Skeletal muscle satellite cell (primary cell): ENCODE measurements at regions not wholly inside any gene's neighbourhood (a gene's known extent, or its start where the extent isn't known, plus 50 kb on each side); places are given as distances from the start of the nearest gene placed in this dataset.
"Not testable (repeated sequence)": the region's sequence is repeated elsewhere in the genome, so short reads cannot be mapped to it uniquely, and the experiment has no call there.

Source experiments
- H3K27me3 ChIP-seq: 2 replicates; pipeline ENCODE4 v1.7.0; 2013; ENCODE audit warnings: low read length; ENCODE audit not compliant: control insufficient read depth, insufficient read depth
- H3K36me3 ChIP-seq: 2 replicates; pipeline ENCODE4 v1.7.0; 2013; ENCODE audit warnings: mild to moderate bottlenecking, control low read depth, low read length; ENCODE audit not compliant: insufficient read depth
- H3K4me1 ChIP-seq: 2 replicates; pipeline ENCODE4 v1.7.0; 2013; ENCODE audit warnings: low read length; ENCODE audit not compliant: control insufficient read depth, insufficient read depth
- H3K4me2 ChIP-seq: 2 replicates; pipeline ENCODE4 v1.7.0; 2013; ENCODE audit warnings: mild to moderate bottlenecking, low read length
- H3K4me3 ChIP-seq: 2 replicates; pipeline ENCODE4 v1.7.0; 2013; ENCODE audit warnings: low read length
- H3K9ac ChIP-seq: 2 replicates; pipeline ENCODE4 v1.7.0; 2013; ENCODE audit warnings: mild to moderate bottlenecking, low read depth, low read length, moderate library complexity
- H3K9me3 ChIP-seq: replicated peaks from 2 replicates; pipeline ENCODE4 v1.7.0; 2013; ENCODE audit warnings: mild to moderate bottlenecking, control low read depth, low read length

- H3K4me3 ChIP-seq, H3K9ac ChIP-seq, H3K27me3 ChIP-seq, H3K36me3 ChIP-seq, H3K9me3 ChIP-seq, H3K4me2 ChIP-seq, H3K4me1 ChIP-seq: not testable (repeated sequence)
Observed at GRCh38 chr2:87204569-87205147, 183.0 kb upstream of the PLGLB1 start.

GRCh38 chr2:87212938-87213337, 191.3 kb upstream of the PLGLB1 start:
- not testable (repeated sequence) for H3K4me2 ChIP-seq, H3K4me3 ChIP-seq, H3K9ac ChIP-seq, H3K36me3 ChIP-seq, H3K4me1 ChIP-seq, H3K27me3 ChIP-seq, H3K9me3 ChIP-seq

DNA sequence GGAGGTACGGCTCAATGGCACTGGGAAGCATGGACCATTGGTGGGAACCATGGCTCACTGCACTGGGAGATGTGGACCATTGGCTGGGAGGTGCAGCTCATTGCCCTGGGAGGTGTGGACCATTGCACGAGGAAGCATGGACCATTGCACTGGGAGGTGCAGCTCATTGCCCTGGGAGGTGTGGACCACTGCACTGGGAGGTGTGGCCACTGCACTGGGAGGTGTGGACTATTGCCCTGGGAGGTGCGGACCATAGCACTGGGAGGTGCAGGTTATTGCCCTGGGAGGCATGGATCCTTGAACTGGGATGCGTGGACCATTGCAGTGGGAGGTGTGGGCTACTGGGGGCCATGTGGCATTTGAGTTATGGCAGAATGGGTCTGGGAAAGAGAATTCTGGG, 195.4 kb upstream of the PLGLB1 start:
- not testable (repeated sequence) for H3K4me1 ChIP-seq, H3K27me3 ChIP-seq, H3K9ac ChIP-seq, H3K36me3 ChIP-seq, H3K9me3 ChIP-seq, H3K4me3 ChIP-seq, H3K4me2 ChIP-seq

- H3K4me1 ChIP-seq, H3K9me3 ChIP-seq, H3K36me3 ChIP-seq, H3K27me3 ChIP-seq, H3K4me3 ChIP-seq, H3K4me2 ChIP-seq, H3K9ac ChIP-seq: not testable (repeated sequence)
Observed at GRCh38 chr2:87217741-87218410, 196.2 kb upstream of the PLGLB1 start.

- not testable (repeated sequence) for H3K4me3 ChIP-seq, H3K4me1 ChIP-seq, H3K4me2 ChIP-seq, H3K9ac ChIP-seq, H3K9me3 ChIP-seq, H3K36me3 ChIP-seq, H3K27me3 ChIP-seq
Observed at GRCh38 chr2:87220651-87221050, 199.0 kb upstream of the PLGLB1 start.

GRCh38 chr2:87222131-87222530, 200.5 kb upstream of the PLGLB1 start:
- H3K36me3 ChIP-seq, H3K9ac ChIP-seq, H3K4me2 ChIP-seq, H3K4me3 ChIP-seq, H3K27me3 ChIP-seq, H3K9me3 ChIP-seq, H3K4me1 ChIP-seq: not testable (repeated sequence)

GRCh38 chr2:87223873-87224272, 202.2 kb upstream of the PLGLB1 start:
- not testable (repeated sequence) for H3K9me3 ChIP-seq, H3K4me3 ChIP-seq, H3K9ac ChIP-seq, H3K36me3 ChIP-seq, H3K27me3 ChIP-seq, H3K4me1 ChIP-seq, H3K4me2 ChIP-seq

- not testable (repeated sequence) for H3K4me1 ChIP-seq, H3K4me3 ChIP-seq, H3K36me3 ChIP-seq, H3K9ac ChIP-seq, H3K9me3 ChIP-seq, H3K27me3 ChIP-seq, H3K4me2 ChIP-seq
Observed at GRCh38 chr2:87229091-87229689, 207.5 kb upstream of the PLGLB1 start.

GRCh38 chr2:87229964-87230363, 208.3 kb upstream of the PLGLB1 start:
- H3K4me2 ChIP-seq, H3K4me1 ChIP-seq, H3K9ac ChIP-seq, H3K4me3 ChIP-seq, H3K27me3 ChIP-seq, H3K9me3 ChIP-seq, H3K36me3 ChIP-seq: not testable (repeated sequence)

- not testable (repeated sequence) for H3K4me3 ChIP-seq, H3K9me3 ChIP-seq, H3K36me3 ChIP-seq, H3K27me3 ChIP-seq, H3K4me1 ChIP-seq, H3K9ac ChIP-seq, H3K4me2 ChIP-seq
Observed at GRCh38 chr2:87235333-87235981, 213.8 kb upstream of the PLGLB1 start.

DNA sequence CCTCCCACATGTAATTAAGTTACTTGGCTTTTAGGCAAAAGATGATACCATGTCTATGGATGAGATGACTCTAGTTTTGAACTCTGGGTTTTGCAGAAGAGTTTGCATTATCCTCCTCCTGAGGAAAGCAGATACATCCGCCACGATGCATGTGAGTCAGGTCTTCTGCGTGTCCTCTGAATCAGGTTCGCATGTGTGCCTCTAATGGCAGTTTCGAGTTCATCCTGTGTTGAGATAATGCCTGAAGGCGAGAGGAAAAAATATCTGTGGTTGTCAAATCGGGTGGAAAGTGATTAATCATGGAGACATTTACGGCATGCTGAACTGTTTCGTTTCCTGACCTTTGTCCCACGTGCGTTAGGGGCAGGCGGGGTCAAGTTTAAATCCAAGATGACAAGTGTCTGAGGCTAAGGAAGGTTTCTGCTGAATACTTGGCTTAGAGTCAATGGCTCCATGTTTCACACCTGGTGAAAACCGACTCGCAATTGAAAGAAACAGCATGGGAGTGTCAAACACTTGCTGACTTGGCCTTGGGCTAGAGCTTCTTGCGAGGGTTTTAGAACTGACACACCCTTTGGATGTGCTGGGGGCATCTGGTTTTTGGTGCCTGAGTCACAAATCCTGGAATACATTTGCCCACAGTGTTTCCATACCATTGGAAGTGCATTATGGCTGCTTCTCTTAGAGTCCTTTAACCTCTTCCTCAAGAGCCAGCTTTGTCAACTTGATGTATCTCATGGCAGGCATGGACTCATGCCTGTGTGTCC, 216.1 kb upstream of the PLGLB1 start:
- not testable (repeated sequence) for H3K9ac ChIP-seq, H3K4me2 ChIP-seq, H3K27me3 ChIP-seq, H3K9me3 ChIP-seq, H3K4me3 ChIP-seq, H3K36me3 ChIP-seq, H3K4me1 ChIP-seq
